ENCODE measurements at regions not wholly inside any gene's neighbourhood (a gene's known extent, or its start where the extent isn't known, plus 50 kb on each side); places are given as distances from the start of the nearest gene placed in this dataset.
A peak's percentile ranks its signal among the peaks of the same experiment; 100 is the strongest.

DNA sequence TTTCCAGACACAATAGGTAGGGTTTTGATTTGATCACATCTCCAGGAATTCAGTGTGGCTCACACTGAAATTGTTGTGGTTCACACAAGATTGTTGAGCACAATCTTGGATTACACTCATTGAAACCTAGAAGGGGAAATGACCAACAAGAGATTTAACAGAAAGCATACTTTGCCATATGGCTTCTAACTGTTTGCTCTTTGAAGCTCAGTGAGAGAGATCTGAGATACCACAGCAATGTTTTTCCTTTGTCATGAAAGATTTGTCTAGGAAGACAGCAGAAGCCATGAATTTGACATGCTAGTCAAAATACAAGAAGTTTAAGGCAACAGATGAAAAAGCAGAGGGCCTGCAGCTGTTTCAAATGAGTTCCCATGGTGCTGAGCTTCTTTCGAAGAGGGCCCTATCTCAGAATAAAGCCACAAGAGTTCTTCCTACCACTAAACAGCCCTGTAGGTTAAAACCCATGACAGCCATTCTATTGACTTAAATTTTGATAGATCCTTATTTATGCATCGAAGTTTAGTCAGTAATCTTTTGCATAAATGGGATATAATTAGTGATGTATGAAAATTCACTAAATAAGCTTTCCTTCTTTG is 650.4 kb downstream of the LTN1 start:
- Histone ChIP-seq H3K9me3 (ENCODE audit: control insufficient read depth in 5 of 5, low read length in 5 of 5) (no peaks in the 10 kb centered on the region), H3K36me3 (ENCODE audit: control insufficient read depth in 5 of 5, insufficient read depth in 5 of 5, low read length in 5 of 5) (no peaks in the 10 kb centered on the region), H3K4me1 (ENCODE audit: control insufficient read depth in 5 of 5, insufficient read depth in 5 of 5, low read length in 5 of 5) (peaks cover 1 to 15% (median 14%) of the 10 kb centered on the region in 5 donors), H3K27me3 (ENCODE audit: control insufficient read depth in 5 of 5, insufficient read depth in 4 of 5, low read length in 5 of 5) (no peaks in the 10 kb centered on the region), H3K9ac (ENCODE audit: low read length in 5 of 5) (no peak overlapping the region), H3K4me3 (ENCODE audit: low read depth in 1 of 5, low read length in 5 of 5) (no peak overlapping the region), H3K27ac (ENCODE audit: low read depth, low read length) (no peak overlapping the region)

DNA sequence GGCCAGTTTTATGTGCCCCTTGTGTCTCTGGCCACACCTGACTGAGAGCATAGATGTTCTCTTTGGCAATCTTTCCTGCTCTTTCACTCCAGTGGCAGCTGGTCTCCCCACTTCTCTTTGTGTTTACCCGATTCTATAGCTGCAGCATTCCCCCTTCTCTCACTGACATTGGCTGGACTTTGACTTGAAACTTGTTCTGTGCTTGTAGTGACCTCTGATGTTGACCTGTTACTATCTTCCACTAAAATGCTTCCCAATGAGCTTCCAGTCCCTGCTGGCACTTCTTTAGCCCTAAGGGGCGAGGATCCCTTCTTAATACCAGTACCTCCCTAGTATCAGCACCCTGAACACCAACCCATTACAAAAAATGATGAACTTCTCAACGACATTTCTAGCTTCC is 653.3 kb downstream of the LTN1 start:
- no peak overlapping the region for H3K4me3 ChIP-seq (ENCODE audit: low read depth in 1 of 5, low read length in 5 of 5)
- H3K27ac ChIP-seq (ENCODE audit: low read depth, low read length) = peak overlapping the region; percentile 57
- H3K9me3 ChIP-seq (ENCODE audit: control insufficient read depth in 5 of 5, low read length in 5 of 5) = no peaks in the 10 kb centered on the region
- peaks cover 3 to 18% (median 8%) of the 10 kb centered on the region in 5 donors for H3K4me1 ChIP-seq (ENCODE audit: control insufficient read depth in 5 of 5, insufficient read depth in 5 of 5, low read length in 5 of 5)
- no peaks in the 10 kb centered on the region for H3K36me3 ChIP-seq (ENCODE audit: control insufficient read depth in 5 of 5, insufficient read depth in 5 of 5, low read length in 5 of 5)
- H3K27me3 ChIP-seq (ENCODE audit: control insufficient read depth in 5 of 5, insufficient read depth in 4 of 5, low read length in 5 of 5) = no peaks in the 10 kb centered on the region
- H3K9ac ChIP-seq (ENCODE audit: low read length in 5 of 5) = no peak overlapping the region

DNA sequence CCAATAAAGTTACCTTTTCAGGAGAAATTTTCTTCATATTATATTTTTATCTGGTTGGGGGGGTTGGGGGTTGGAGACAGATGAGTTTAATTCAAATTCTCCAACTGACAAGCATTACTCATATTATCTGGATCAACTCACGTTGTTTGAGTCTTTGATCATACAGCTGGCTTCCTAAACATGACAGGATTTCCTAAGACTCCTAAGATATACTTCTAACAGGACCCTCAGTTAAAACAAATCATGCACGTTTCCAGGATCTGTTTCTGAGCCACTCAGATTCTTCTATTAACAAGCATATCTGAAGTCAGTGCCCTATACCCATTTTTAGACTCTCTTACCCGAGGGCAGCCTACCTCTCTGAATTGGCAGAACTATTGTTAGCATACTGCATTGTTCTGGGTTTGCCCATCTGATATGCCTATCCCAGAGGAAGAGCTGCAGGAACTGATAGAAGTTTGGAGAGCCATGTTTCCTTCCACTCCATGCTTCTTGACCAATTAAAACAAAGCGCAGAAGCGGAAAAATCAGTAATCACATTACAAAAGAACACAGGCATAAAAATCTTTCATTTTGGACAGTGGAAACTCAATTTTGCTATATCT is 653.9 kb downstream of the LTN1 start:
- Histone ChIP-seq H3K4me1 (ENCODE audit: control insufficient read depth in 5 of 5, insufficient read depth in 5 of 5, low read length in 5 of 5) (peaks cover 3 to 18% (median 8%) of the 10 kb centered on the region in 5 donors), H3K9ac (ENCODE audit: low read length in 5 of 5) (no peak overlapping the region), H3K27me3 (ENCODE audit: control insufficient read depth in 5 of 5, insufficient read depth in 4 of 5, low read length in 5 of 5) (no peaks in the 10 kb centered on the region), H3K9me3 (ENCODE audit: control insufficient read depth in 5 of 5, low read length in 5 of 5) (no peaks in the 10 kb centered on the region), H3K36me3 (ENCODE audit: control insufficient read depth in 5 of 5, insufficient read depth in 5 of 5, low read length in 5 of 5) (no peaks in the 10 kb centered on the region), H3K27ac (ENCODE audit: low read depth, low read length) (peak overlapping the region; percentile 57), H3K4me3 (ENCODE audit: low read depth in 1 of 5, low read length in 5 of 5) (no peak overlapping the region)

DNA sequence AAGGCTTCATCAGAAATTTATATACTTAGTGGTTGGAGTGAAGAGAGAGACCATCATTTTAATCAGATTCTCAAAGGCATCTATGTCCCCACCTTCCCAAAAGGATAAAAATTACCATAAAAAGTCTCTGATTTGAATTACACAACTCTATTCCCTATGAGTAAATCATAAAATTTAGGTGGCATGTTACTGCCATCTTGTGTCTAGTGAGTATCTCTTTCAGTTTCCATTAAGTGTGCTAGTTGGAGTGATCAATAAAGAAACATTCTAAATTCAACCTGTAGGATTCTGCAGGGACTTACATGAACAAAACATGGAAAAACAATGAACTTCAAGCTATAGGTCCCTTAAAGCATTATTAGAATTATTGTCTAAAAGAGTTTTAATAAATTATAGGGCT is 655.4 kb downstream of the LTN1 start:
- Histone ChIP-seq H3K9ac (ENCODE audit: low read length in 5 of 5) (no peak overlapping the region), H3K27me3 (ENCODE audit: control insufficient read depth in 5 of 5, insufficient read depth in 4 of 5, low read length in 5 of 5) (no peaks in the 10 kb centered on the region), H3K36me3 (ENCODE audit: control insufficient read depth in 5 of 5, insufficient read depth in 5 of 5, low read length in 5 of 5) (no peaks in the 10 kb centered on the region), H3K4me1 (ENCODE audit: control insufficient read depth in 5 of 5, insufficient read depth in 5 of 5, low read length in 5 of 5) (peaks cover 5 to 18% (median 12%) of the 10 kb centered on the region in 5 donors), H3K9me3 (ENCODE audit: control insufficient read depth in 5 of 5, low read length in 5 of 5) (no peaks in the 10 kb centered on the region), H3K27ac (ENCODE audit: low read depth, low read length) (peak overlapping the region; percentile 69), H3K4me3 (ENCODE audit: low read depth in 1 of 5, low read length in 5 of 5) (no peak overlapping the region)

DNA sequence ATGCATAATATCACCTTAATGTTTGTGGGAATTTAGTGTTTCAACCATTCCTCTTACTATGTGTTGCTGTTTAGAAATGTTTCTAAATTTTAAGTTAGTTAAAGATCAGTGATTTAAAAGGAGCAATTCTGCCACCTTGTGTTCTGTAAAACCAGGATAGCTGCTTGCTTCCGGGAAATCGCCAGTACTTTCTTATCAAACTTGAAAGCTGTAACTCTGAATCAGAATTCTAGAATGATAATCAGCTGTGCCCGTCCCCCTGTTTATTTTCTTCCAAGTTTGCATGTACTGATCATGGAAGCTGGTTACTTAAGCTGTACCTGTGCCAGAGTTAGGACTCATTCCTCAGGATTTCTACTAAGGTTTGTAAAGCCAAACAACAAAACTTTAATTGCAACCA is 656.4 kb downstream of the LTN1 start:
- H3K9ac ChIP-seq (ENCODE audit: low read length in 5 of 5) = no peak overlapping the region
- H3K9me3 ChIP-seq (ENCODE audit: control insufficient read depth in 5 of 5, low read length in 5 of 5) = no peaks in the 10 kb centered on the region
- peaks cover 5 to 18% (median 12%) of the 10 kb centered on the region in 5 donors for H3K4me1 ChIP-seq (ENCODE audit: control insufficient read depth in 5 of 5, insufficient read depth in 5 of 5, low read length in 5 of 5)
- H3K27me3 ChIP-seq (ENCODE audit: control insufficient read depth in 5 of 5, insufficient read depth in 4 of 5, low read length in 5 of 5) = no peaks in the 10 kb centered on the region
- H3K36me3 ChIP-seq (ENCODE audit: control insufficient read depth in 5 of 5, insufficient read depth in 5 of 5, low read length in 5 of 5) = no peaks in the 10 kb centered on the region
- H3K27ac ChIP-seq (ENCODE audit: low read depth, low read length) = peak overlapping the region; percentile 26
- no peak overlapping the region for H3K4me3 ChIP-seq (ENCODE audit: low read depth in 1 of 5, low read length in 5 of 5)

DNA sequence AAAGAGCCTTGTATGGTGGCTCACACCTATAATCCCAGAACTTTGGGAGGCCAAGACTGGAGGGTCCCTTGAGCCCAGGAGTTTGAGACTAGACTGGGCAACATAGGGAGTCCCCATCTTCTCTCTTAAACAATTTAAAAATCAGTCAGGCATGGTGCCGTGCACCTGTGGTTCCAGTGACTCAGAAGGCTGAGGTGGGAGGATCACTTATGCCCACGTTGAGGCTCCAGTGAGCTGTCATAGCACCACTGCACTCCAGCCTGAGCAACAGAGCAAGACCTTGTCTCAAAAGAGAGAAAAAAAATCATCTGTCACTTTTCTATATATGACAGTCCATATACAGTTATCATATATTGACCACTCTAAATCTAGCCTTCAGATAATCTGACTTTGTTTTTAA is 658.3 kb downstream of the LTN1 start:
- H3K9ac ChIP-seq (ENCODE audit: low read length in 5 of 5) = no peak overlapping the region
- no peaks in the 10 kb centered on the region for H3K36me3 ChIP-seq (ENCODE audit: control insufficient read depth in 5 of 5, insufficient read depth in 5 of 5, low read length in 5 of 5)
- H3K4me1 ChIP-seq (ENCODE audit: control insufficient read depth in 5 of 5, insufficient read depth in 5 of 5, low read length in 5 of 5) = peaks cover 4 to 15% (median 9%) of the 10 kb centered on the region in 5 donors
- H3K9me3 ChIP-seq (ENCODE audit: control insufficient read depth in 5 of 5, low read length in 5 of 5) = no peaks in the 10 kb centered on the region
- H3K4me3 ChIP-seq (ENCODE audit: low read depth in 1 of 5, low read length in 5 of 5) = no peak overlapping the region
- no peak overlapping the region for H3K27ac ChIP-seq (ENCODE audit: low read depth, low read length)
- no peaks in the 10 kb centered on the region for H3K27me3 ChIP-seq (ENCODE audit: control insufficient read depth in 5 of 5, insufficient read depth in 4 of 5, low read length in 5 of 5)

DNA sequence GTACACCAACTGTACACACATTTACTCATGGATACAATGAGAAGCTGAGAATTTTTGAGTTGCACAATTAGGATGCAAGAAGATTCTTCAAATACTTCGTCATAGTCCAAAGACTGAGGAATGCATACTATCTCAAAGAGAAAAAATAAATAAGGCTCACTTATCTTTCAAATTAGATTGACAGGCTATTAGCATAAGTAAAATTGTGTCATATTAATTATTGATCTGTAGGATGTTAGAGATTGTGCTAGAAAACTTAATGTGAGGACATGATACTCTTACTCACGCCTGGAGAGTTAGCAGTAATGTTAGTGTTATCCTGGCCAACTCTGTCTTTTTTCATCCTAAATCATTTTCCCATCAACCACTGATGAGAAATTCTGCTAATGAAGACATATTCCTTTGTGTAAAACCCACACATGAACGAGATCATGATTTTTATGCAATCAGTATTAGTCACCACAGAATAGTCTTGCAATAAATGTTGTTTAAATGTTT is 659.0 kb downstream of the LTN1 start:
- no peaks in the 10 kb centered on the region for H3K27me3 ChIP-seq (ENCODE audit: control insufficient read depth in 5 of 5, insufficient read depth in 4 of 5, low read length in 5 of 5)
- no peak overlapping the region for H3K9ac ChIP-seq (ENCODE audit: low read length in 5 of 5)
- H3K4me3 ChIP-seq (ENCODE audit: low read depth in 1 of 5, low read length in 5 of 5) = no peak overlapping the region
- H3K9me3 ChIP-seq (ENCODE audit: control insufficient read depth in 5 of 5, low read length in 5 of 5) = peaks cover 0 to 2% (median 0%) of the 10 kb centered on the region in 5 donors
- H3K27ac ChIP-seq (ENCODE audit: low read depth, low read length) = no peak overlapping the region
- no peaks in the 10 kb centered on the region for H3K36me3 ChIP-seq (ENCODE audit: control insufficient read depth in 5 of 5, insufficient read depth in 5 of 5, low read length in 5 of 5)
- peaks cover 0 to 15% (median 6%) of the 10 kb centered on the region in 5 donors for H3K4me1 ChIP-seq (ENCODE audit: control insufficient read depth in 5 of 5, insufficient read depth in 5 of 5, low read length in 5 of 5)

DNA sequence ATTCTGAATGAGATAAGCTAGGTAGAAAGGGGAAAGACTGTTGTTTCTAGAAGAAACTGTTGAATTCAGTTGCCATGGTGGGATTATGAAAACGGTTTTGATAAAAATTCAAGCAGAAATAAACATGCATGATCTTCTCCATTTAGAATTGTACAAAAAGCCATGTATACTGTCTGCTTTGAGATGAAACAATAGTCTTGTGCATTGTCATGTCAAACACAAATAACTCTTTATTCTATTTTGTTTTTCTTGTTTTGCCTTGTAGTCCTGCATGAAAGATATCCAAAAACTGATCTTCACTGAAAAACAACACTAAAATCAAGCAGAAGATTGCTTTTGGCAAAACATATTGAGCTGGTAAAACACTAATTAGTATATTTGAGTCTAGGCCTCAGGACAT is 659.9 kb downstream of the LTN1 start:
- Histone ChIP-seq H3K9me3 (ENCODE audit: control insufficient read depth in 5 of 5, low read length in 5 of 5) (peaks cover 0 to 2% (median 0%) of the 10 kb centered on the region in 5 donors), H3K36me3 (ENCODE audit: control insufficient read depth in 5 of 5, insufficient read depth in 5 of 5, low read length in 5 of 5) (no peaks in the 10 kb centered on the region), H3K4me3 (ENCODE audit: low read depth in 1 of 5, low read length in 5 of 5) (no peak overlapping the region), H3K27ac (ENCODE audit: low read depth, low read length) (no peak overlapping the region), H3K4me1 (ENCODE audit: control insufficient read depth in 5 of 5, insufficient read depth in 5 of 5, low read length in 5 of 5) (peaks cover 0 to 15% (median 3%) of the 10 kb centered on the region in 5 donors), H3K27me3 (ENCODE audit: control insufficient read depth in 5 of 5, insufficient read depth in 4 of 5, low read length in 5 of 5) (no peaks in the 10 kb centered on the region), H3K9ac (ENCODE audit: low read length in 5 of 5) (no peak overlapping the region)

DNA sequence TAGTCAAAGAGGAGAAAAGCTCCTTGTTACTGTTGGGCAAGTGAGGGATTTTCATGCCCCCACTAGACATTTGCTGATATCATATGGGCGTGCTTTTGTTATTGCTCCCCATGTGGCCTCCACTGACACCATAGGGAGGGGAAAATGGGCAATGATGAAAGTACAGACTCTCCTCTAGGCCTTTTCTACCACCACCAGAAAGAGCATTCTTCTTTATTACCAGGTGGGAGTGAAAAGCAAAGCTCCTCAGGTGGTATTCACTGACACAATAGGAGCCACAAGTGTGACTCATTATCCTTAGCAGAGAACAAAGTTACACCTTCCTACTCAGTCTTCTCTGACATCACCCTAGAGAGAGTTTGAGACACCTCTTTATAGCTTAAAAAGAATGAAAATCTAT is 667.1 kb downstream of the LTN1 start:
- Histone ChIP-seq H3K36me3 (ENCODE audit: control insufficient read depth in 5 of 5, insufficient read depth in 5 of 5, low read length in 5 of 5) (no peaks in the 10 kb centered on the region), H3K9me3 (ENCODE audit: control insufficient read depth in 5 of 5, low read length in 5 of 5) (peaks cover 0 to 6% (median 0%) of the 10 kb centered on the region in 5 donors), H3K27me3 (ENCODE audit: control insufficient read depth in 5 of 5, insufficient read depth in 4 of 5, low read length in 5 of 5) (no peaks in the 10 kb centered on the region), H3K27ac (ENCODE audit: low read depth, low read length) (no peak overlapping the region), H3K4me3 (ENCODE audit: low read depth in 1 of 5, low read length in 5 of 5) (no peak overlapping the region), H3K9ac (ENCODE audit: low read length in 5 of 5) (no peak overlapping the region), H3K4me1 (ENCODE audit: control insufficient read depth in 5 of 5, insufficient read depth in 5 of 5, low read length in 5 of 5) (no peaks in the 10 kb centered on the region)

DNA sequence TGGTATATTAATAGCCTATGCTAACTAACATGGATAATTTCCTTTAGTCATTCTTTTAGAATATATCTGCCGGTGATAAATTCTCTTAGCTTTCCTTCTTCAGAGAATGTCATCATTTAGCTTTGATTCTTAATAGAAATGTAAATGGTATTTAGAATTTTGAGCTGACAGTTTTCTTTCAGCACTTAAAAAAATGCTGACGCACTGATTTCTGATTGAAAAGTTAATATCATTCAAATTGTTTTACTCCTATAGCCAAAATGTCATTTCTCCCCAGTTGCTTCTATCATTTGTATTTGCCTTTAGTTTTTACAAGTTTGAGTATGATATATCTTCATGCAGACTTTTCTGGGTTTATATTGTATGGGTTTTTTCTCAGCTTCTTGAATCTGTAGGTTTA is 668.0 kb downstream of the LTN1 start:
- Histone ChIP-seq H3K9me3 (ENCODE audit: control insufficient read depth in 5 of 5, low read length in 5 of 5) (peaks cover 0 to 9% (median 4%) of the 10 kb centered on the region in 5 donors), H3K27me3 (ENCODE audit: control insufficient read depth in 5 of 5, insufficient read depth in 4 of 5, low read length in 5 of 5) (no peaks in the 10 kb centered on the region), H3K4me3 (ENCODE audit: low read depth in 1 of 5, low read length in 5 of 5) (no peak overlapping the region), H3K27ac (ENCODE audit: low read depth, low read length) (no peak overlapping the region), H3K36me3 (ENCODE audit: control insufficient read depth in 5 of 5, insufficient read depth in 5 of 5, low read length in 5 of 5) (no peaks in the 10 kb centered on the region), H3K4me1 (ENCODE audit: control insufficient read depth in 5 of 5, insufficient read depth in 5 of 5, low read length in 5 of 5) (no peaks in the 10 kb centered on the region), H3K9ac (ENCODE audit: low read length in 5 of 5) (no peak overlapping the region)

Data from subcutaneous abdominal adipose tissue (tissue), 5 donors.